LNCAP (cell line): ENCODE measurements at regions not wholly inside any gene's neighbourhood (a gene's known extent, or its start where the extent isn't known, plus 50 kb on each side); places are given as distances from the start of the nearest gene placed in this dataset.

Source experiments
- TF ChIP-seq, protein P1 (sequence below): fragments of 450-650 bp; IDR thresholded peaks from 2 replicates; pipeline ENCODE4 v1.5.1; 2017; ENCODE audit warnings: mild to moderate bottlenecking

DNA sequence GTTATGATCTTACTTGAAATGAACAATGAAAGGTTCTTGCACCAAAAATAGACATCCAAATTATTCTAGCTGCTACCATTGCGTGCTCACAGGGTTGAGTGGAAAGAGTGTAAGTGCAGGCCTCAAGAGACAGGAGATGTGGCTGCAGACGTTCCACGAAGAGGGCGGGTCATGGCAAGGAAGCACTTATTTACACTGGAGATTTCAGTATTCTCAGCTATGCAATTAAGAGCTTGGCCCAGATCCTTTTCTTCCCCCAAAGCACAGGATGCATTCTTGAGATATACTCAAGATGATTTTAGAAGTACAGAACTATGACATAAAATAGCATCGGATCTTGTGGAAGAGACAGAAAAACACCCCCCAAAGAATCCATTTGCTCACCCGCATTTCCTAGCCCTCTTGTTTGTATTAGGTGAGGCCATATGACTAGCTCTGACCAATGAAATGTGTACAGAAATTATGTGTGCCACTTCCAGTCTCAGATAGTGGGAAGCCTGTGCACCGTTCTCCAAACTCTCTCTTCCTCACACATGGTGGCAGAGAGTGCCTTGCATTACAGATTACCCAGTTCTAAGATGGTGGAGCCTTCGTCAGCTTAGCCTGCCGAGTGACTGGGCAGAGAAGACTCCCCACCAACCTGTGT lies 261.4 kb downstream of the TTC8 start:
- TF ChIP-seq, protein P1, sequence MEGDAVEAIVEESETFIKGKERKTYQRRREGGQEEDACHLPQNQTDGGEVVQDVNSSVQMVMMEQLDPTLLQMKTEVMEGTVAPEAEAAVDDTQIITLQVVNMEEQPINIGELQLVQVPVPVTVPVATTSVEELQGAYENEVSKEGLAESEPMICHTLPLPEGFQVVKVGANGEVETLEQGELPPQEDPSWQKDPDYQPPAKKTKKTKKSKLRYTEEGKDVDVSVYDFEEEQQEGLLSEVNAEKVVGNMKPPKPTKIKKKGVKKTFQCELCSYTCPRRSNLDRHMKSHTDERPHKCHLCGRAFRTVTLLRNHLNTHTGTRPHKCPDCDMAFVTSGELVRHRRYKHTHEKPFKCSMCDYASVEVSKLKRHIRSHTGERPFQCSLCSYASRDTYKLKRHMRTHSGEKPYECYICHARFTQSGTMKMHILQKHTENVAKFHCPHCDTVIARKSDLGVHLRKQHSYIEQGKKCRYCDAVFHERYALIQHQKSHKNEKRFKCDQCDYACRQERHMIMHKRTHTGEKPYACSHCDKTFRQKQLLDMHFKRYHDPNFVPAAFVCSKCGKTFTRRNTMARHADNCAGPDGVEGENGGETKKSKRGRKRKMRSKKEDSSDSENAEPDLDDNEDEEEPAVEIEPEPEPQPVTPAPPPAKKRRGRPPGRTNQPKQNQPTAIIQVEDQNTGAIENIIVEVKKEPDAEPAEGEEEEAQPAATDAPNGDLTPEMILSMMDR: no peak

DNA sequence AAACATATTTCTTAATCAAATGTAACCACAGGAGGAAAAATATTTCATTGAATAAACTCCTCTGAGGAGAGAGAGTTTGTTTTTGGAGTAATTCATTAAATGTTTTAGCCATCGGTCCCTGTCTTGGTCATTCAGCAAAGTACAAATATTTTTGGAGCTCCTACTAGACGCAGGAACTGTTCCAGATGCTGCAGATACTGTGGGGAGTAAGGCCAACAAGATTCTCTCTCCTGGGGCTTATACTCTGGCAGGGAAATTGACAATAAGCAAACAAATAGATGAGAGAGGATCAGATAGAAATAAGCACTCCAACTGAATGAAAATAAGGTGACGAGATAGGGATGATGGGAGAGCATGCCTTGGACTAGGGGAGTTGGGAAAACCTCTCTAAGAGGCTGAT lies 264.1 kb downstream of the TTC8 start:
- TF ChIP-seq, protein P1: no peak

DNA sequence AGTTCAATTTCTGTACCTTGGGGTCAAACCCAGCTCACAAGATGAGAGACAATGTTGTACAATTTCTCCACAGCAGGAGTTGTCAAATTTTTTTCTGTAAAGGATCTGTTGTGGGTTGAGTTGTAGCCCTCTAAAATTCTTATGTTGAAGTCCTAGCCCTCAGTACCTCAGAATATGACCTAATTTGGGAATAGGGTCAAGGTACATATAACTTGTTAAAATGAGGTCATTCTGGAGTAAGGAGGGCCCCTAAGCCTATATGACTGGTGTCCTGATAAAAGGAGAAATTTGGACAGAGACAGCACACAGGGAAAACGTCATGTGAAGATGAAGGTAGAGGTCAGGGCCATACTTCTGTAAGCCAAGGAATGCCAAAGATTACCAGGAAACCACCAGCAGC lies 264.9 kb downstream of the TTC8 start:
- TF ChIP-seq, protein P1: no peak

DNA sequence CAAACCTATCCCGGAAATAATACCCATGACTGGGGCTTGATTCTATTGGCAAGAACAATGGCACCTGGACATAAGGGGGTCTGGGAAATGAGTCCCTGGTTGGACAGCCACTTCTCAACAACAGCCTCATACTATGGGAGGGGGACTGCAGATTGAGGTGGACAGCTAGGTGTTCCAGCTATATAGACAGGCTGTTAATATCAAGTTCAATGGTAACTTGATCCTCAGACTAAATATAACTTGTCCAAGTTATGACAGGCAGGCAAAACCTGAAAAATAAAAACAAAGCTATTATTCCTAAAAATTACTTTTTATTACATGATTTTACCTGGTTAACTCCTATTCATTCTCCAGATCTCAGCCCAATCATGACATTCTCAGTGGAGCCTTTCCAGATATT lies 267.3 kb downstream of the TTC8 start:
- TF ChIP-seq, protein P1: no peak

DNA sequence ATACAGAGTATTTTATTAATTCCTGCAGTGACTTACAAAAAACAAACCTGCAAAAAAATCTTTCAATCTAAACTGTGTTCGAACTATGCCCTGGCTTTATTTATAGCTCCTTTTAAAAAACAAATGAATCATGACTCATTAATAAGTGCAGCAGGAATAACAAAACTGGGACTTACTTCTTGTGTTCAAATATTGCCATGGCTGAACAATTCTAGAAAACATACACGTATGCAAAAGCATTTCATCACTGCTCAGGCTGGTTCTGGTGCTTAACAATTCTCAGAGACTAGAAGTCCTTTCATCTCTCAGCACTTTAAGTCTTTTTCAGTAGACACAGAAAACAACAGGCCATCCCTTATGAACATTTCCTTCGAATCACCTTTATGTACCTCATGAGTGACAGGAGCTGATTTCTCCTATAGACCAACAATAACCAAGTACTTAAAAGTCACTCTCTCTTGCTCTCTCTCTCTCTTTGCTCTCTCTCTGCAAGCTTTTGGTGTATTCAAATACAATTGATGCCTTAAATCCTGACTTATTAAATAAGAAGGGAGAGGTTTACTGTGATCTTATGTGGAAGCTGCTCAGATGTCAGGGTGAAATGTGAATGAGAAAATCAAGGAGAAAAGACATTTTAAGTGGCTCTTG lies 268.8 kb downstream of the TTC8 start:
- TF ChIP-seq, protein P1: no peak

DNA sequence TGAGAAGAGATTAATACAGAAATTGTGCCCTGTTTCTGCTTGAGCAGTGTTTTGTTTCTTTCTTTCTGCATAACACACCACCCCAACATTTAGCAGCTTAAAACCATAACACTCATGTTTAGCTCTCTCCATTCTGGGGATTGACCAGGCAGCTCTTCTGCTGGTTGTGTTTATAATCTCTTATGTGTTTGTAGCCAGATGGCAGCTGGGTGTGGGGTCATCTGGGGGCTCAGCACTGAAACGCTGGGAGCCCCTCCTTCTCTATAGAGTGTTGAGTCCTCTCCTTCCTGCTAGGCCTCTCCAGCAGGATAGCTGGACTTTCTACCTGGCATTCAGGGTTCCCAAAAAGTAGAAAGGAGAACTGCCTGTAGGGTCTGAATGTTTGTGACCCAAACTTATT lies 270.6 kb downstream of the TTC8 start:
- TF ChIP-seq, protein P1: no peak

DNA sequence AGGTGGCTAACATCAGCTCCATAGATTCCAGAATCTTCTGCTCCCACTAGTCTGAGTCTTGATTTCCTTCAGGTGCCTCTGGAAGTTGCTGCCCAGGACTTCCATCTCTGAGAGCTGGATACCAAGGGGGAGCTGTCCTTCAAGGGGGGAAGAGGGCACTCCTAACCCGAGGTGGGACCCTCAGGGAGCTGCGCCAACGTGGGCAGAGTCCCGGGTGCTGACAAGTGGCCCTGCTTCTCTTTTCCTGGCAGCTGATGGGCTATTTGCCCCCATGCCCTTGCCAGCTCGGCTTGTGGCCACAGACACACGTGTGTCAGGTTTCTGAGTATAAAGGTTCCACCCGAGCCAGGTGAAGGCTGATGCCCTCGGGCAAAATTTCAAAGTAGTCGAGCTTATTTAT lies 272.5 kb downstream of the TTC8 start:
- TF ChIP-seq, protein P1: no peak
